ENCODE measurements at regions not wholly inside any gene's neighbourhood (a gene's known extent, or its start where the extent isn't known, plus 50 kb on each side); places are given as distances from the start of the nearest gene placed in this dataset.

GRCh38 chr18:42458226-42458625 is 503.2 kb downstream of the PIK3C3 start:
- TF ChIP-seq CTCF (conservative IDR thresholded peaks at IDR 0.05; ENCODE audit: low read depth, low read length) = no peak
- DNase-seq (ENCODE audit: low read depth) = no peak
- no peak overlapping the region for H3K4me3 ChIP-seq (ENCODE audit: low read depth, low read length)

- H3K4me3 ChIP-seq (ENCODE audit: low read depth, low read length) = no peak overlapping the region
- TF ChIP-seq CTCF (conservative IDR thresholded peaks at IDR 0.05; ENCODE audit: low read depth, low read length) = no peak
- no peak for DNase-seq (ENCODE audit: low read depth)
These were observed 504.8 kb downstream of the PIK3C3 start for GRCh38 chr18:42459873-42460272.

- TF ChIP-seq CTCF (conservative IDR thresholded peaks at IDR 0.05; ENCODE audit: low read depth, low read length) = no peak
- no peak for DNase-seq (ENCODE audit: low read depth)
- H3K4me3 ChIP-seq (ENCODE audit: low read depth, low read length) = no peak overlapping the region
These were observed 516.9 kb downstream of the PIK3C3 start for GRCh38 chr18:42471885-42472284.

- no peak overlapping the region for H3K4me3 ChIP-seq (ENCODE audit: low read depth, low read length)
- TF ChIP-seq CTCF (conservative IDR thresholded peaks at IDR 0.05; ENCODE audit: low read depth, low read length) = no peak
- no peak for DNase-seq (ENCODE audit: low read depth)
These were observed 518.6 kb downstream of the PIK3C3 start for GRCh38 chr18:42473611-42474010.

- no peak for TF ChIP-seq CTCF (conservative IDR thresholded peaks at IDR 0.05; ENCODE audit: low read depth, low read length)
These were observed 519.5 kb downstream of the PIK3C3 start for GRCh38 chr18:42474577-42474976.

GRCh38 chr18:42475157-42475556 is 520.1 kb downstream of the PIK3C3 start:
- no peak for DNase-seq (ENCODE audit: low read depth)
- no peak for TF ChIP-seq CTCF (conservative IDR thresholded peaks at IDR 0.05; ENCODE audit: low read depth, low read length)

More at GRCh38 chr18:42474577-42474976, 519.5 kb downstream of the PIK3C3 start:
- no peak overlapping the region for H3K4me3 ChIP-seq (ENCODE audit: low read depth, low read length)
- DNase-seq (ENCODE audit: low read depth) = no peak

GRCh38 chr18:42477267-42477666 is 522.2 kb downstream of the PIK3C3 start:
- H3K4me3 ChIP-seq (ENCODE audit: low read depth, low read length) = no peak overlapping the region
- DNase-seq (ENCODE audit: low read depth) = peak; percentile 76
- TF ChIP-seq CTCF (conservative IDR thresholded peaks at IDR 0.05; ENCODE audit: low read depth, low read length) = no peak

More at GRCh38 chr18:42475157-42475556, 520.1 kb downstream of the PIK3C3 start:
- H3K4me3 ChIP-seq (ENCODE audit: low read depth, low read length) = no peak overlapping the region

Data from epithelial cell of proximal tubule (primary cell).